ENCODE measurements at regions not wholly inside any gene's neighbourhood (a gene's known extent, or its start where the extent isn't known, plus 50 kb on each side); places are given as distances from the start of the nearest gene placed in this dataset.

DNA sequence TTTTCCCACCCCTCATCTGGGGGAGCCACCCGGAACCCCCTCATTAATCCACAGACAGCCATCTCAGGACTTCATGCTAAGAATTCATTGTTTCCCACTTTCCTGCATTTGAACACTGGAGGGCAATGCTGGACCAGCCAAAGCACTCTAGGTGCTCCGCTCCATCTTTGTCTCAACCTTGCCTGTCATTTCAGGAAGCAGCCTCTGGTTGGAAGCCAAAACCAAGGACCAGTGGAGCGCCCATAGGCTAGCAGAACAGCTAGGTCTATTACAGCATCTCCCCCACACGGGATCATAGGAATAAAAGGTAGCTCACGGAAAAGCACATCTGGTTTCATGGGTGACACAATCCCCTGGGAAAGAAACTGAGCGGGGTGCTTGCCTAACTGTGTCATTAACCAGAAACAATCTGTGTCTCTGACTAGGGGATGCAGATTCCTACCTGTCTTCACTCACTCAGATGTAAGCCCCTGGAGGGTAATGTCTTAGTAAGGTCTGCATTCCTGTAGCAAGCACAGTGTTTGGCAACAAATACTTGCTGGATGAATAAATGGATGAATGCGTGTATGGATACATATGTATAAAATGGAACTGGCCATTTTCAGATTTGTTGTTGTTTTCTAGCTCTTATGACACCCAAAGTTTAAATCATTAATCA is 197.0 kb downstream of the DAD1 start:
- no peak for TF ChIP-seq BACH2 (CRISPR knock-in tag; IDR thresholded peaks at IDR 0.05; ENCODE audit: borderline replicate concordance)
- TF ChIP-seq ZC3H10 (CRISPR knock-in tag; IDR thresholded peaks at IDR 0.05) = no peak
- TF ChIP-seq ZFP30 (CRISPR knock-in tag; IDR thresholded peaks at IDR 0.05) = no peak
- TF ChIP-seq ZNF8 (CRISPR knock-in tag; IDR thresholded peaks at IDR 0.05) = no peak
